Panc1 (cell line): ENCODE measurements at regions not wholly inside any gene's neighbourhood (a gene's known extent, or its start where the extent isn't known, plus 50 kb on each side); places are given as distances from the start of the nearest gene placed in this dataset.

Source experiments
- ATAC-seq: fragments of 200-7000 bp; cut with Tn5 transposase; 2 replicates; pipeline ENCODE4 v1.9.1; 2020; ENCODE audit warnings: mild to moderate bottlenecking, moderate library complexity
- BruUV-seq: library from RNA; stranded (reverse); fragments of 400-500 nt; replicated peaks from 2 replicates; lab custom pipeline; 2021; lab: Mats Ljungman, UMichigan
- CTCF ChIA-PET: fragments of 300-600 bp; sonication (Branson Sonifier 250); formaldehyde crosslinking; loops from one replicate; lab custom pipeline; 2022; ENCODE audit warnings: antibody characterized with exemption; lab: Charles Lee
- POLR2A ChIA-PET: fragments of 300-600 bp; sonication (Branson Sonifier 250); formaldehyde crosslinking; loops from one replicate; lab custom pipeline; 2022; ENCODE audit warnings: antibody characterized with exemption; lab: Charles Lee
- DNase-seq: peaks from one replicate; pipeline ENCODE4 v3.0.0-alpha.2; 2010; ENCODE audit warnings: low read depth, low spot score
- H3K27ac ChIP-seq: 2 replicates; pipeline ENCODE4 v1.5.1; 2011; ENCODE audit warnings: mild to moderate bottlenecking, low read length, inconsistent platforms
- H3K27me3 ChIP-seq: fragments of 200-500 bp; sonication (Bioruptor generic); 2 replicates; pipeline ENCODE4 v1.6.0; 2014; ENCODE audit warnings: low read length, inconsistent platforms; ENCODE audit not compliant: control insufficient read depth, insufficient read depth
- H3K36me3 ChIP-seq: fragments of 200-500 bp; sonication (Bioruptor generic); 2 replicates; pipeline ENCODE4 v1.5.1; 2014; ENCODE audit warnings: inconsistent platforms, mild to moderate bottlenecking, low read length, moderate library complexity; ENCODE audit not compliant: control insufficient read depth, insufficient read depth
- H3K4me1 ChIP-seq: 2 replicates; pipeline ENCODE4 v1.5.1; 2011; ENCODE audit warnings: inconsistent platforms, mild to moderate bottlenecking, low read length, moderate library complexity; ENCODE audit not compliant: control insufficient read depth, insufficient read depth
- H3K4me3 ChIP-seq, 2 experiments: 2 replicates each; pipeline ENCODE4 v1.5.1; 2011 to 2012; ENCODE audit warnings: low read depth in 2 of 2, low read length in 2 of 2, mild to moderate bottlenecking in 2 of 2, inconsistent platforms in 1 of 2, moderate library complexity in 1 of 2
- H3K9me3 ChIP-seq: fragments of 200-500 bp; sonication (Bioruptor generic); 2 replicates; pipeline ENCODE4 v1.5.1; 2014; ENCODE audit warnings: low read depth, mild to moderate bottlenecking, inconsistent platforms, low read length, moderate library complexity; ENCODE audit not compliant: control insufficient read depth, insufficient read depth
- CTCF ChIP-seq: fragments of 450-650 bp; IDR thresholded peaks from 2 replicates; pipeline ENCODE4 v1.5.1; 2017; ENCODE audit warnings: mild to moderate bottlenecking
- POLR2AphosphoS5 ChIP-seq: IDR thresholded peaks from 2 replicates; pipeline ENCODE4 v1.6.1; 2012; ENCODE audit warnings: mild to moderate bottlenecking, low read depth, low read length, moderate library complexity
- REST ChIP-seq, 2 experiments: IDR thresholded peaks; 2 replicates each; pipeline ENCODE4 v1.6.1; 2011 to 2012; ENCODE audit warnings: low read depth in 2 of 2, control low read depth in 1 of 2, low read length in 1 of 2, mild to moderate bottlenecking in 1 of 2, moderate library complexity in 1 of 2; ENCODE audit not compliant: insufficient read depth in 1 of 2
- SIN3A ChIP-seq: IDR thresholded peaks from 2 replicates; pipeline ENCODE4 v1.6.1; 2012; ENCODE audit warnings: low read depth, mild to moderate bottlenecking, low read length, moderate library complexity, borderline replicate concordance; ENCODE audit not compliant: insufficient read depth
- TCF7L2 ChIP-seq: IDR thresholded peaks from 2 replicates; pipeline ENCODE4 v1.6.1; 2011; ENCODE audit warnings: mild to moderate bottlenecking, low read depth, low read length, inconsistent platforms
- in situ Hi-C: cut with HindIII; loops from 2 replicates; pipeline ENCODE4 v1.10.0; 2016; ENCODE audit warnings: low sequenced_read_pairs, low pct_unique_long_range_greater_than_20kb
- intact Hi-C: fragments of 100-400 bp; cut with micrococcal nuclease; formaldehyde crosslinking; loops from one replicate; pipeline ENCODE4 v1.10.0; 2022; ENCODE audit not compliant: unreplicated experiment

- H3K4me1 ChIP-seq, result no peaks in the 10 kb centered on the region
- intact Hi-C loops (no loop called here), in situ Hi-C loops (no loop called here)
- DNase-seq (no peak), ATAC-seq (no peak)
- TF ChIP-seq REST (IDR thresholded peaks at IDR 0.05; ENCODE audit: insufficient read depth in 1 of 2, low read depth in 2 of 2, low read length in 1 of 2), result no peak
- TF ChIP-seq CTCF, result no peak
- no peak for TF ChIP-seq SIN3A
- no peak for TF ChIP-seq TCF7L2
- no peak for TF ChIP-seq POLR2AphosphoS5
- ChIA-PET CTCF (no interaction called here), POLR2A (no interaction called here)
- H3K27me3 ChIP-seq, result no peaks in the 10 kb centered on the region
- no peak overlapping the region for H3K27ac ChIP-seq
- H3K4me3 ChIP-seq, result no peak overlapping the region
- H3K9me3 ChIP-seq, result no peaks in the 10 kb centered on the region
- no TSS peak for BruUV-seq
- no peaks in the 10 kb centered on the region for H3K36me3 ChIP-seq
Observed at GRCh38 chr1:219085082-219085481, 88.6 kb upstream of the LYPLAL1 start.

DNA sequence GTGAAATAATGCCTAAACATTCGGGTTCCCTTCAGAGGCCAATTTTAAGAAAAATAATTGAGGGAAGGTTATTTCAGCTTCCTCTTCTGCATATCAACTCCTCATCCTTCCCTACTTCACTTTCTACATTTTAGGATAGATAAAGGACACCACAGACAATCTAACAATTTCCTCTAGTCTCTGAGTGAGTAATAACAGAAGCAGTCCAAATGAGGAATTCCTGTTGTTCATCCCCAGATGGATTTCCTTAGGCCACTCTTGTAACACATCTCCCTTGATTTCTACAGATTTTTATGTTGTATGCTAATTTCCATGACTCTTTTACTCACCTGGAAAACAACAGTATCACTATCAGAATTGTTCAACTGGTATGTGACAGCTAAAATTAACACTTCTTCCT, 87.7 kb upstream of the LYPLAL1 start:
- H3K4me3 ChIP-seq, result no peak overlapping the region
- DNase-seq (no peak), ATAC-seq (no peak)
- no peak overlapping the region for H3K27ac ChIP-seq
- TF ChIP-seq POLR2AphosphoS5, result no peak
- no peak for TF ChIP-seq SIN3A
- no peak for TF ChIP-seq CTCF
- TF ChIP-seq TCF7L2, result no peak
- TF ChIP-seq REST (IDR thresholded peaks at IDR 0.05; ENCODE audit: insufficient read depth in 1 of 2, low read depth in 2 of 2, low read length in 1 of 2), result no peak
- POLR2A ChIA-PET, result no interaction called here
- in situ Hi-C loops (no loop called here), intact Hi-C loops (no loop called here)
- CTCF ChIA-PET, result interaction anchor here (0.5 kb wide), 1 partner anchor 81 kb away, joined by 3 read pairs; no protein-coding TSS in a partner anchor
- no peaks in the 10 kb centered on the region for H3K9me3 ChIP-seq
- H3K36me3 ChIP-seq, result no peaks in the 10 kb centered on the region
- H3K27me3 ChIP-seq, result no peaks in the 10 kb centered on the region
- no TSS peak for BruUV-seq
- no peaks in the 10 kb centered on the region for H3K4me1 ChIP-seq
